ENCODE measurements at regions not wholly inside any gene's neighbourhood (a gene's known extent, or its start where the extent isn't known, plus 50 kb on each side); places are given as distances from the start of the nearest gene placed in this dataset.

DNA sequence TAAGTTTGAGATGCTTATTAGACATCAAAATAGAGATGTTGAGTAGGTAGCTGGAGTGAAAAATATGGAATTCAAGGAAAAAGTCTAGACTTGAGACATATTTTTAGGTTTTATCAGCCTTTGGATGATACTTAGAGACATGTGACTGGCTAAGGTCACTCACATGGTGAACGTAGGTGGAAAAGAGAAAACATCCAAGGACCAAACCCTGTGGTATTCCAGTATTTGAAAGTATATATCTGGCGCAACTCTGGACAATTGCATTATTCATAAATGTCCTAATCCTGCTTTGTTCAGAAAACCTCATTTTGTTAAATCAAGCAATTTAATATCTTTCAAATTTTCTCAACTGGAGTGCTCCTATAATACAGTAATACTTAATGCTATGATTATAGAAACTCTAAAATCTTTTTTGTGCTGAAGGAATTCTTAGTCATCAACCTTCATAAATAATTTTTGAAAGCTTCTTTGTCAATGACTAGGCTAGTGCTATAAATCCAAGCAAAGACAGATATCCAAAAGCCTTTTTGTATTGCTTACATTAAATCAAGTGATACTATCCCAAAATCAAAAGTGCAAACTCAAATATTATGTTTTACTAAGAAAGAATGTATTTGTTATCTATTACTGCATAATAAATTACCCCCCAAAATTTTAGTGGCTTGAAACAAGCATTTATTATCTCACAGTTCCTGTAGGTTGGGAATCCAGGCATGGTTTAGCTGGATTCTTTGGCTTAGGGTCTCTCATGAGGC lies 452.0 kb downstream of the ENC1 start:
- no peak overlapping the region for H3K27ac ChIP-seq (ENCODE audit: low read depth, low read length, severe bottlenecking)
- no peaks in the 10 kb centered on the region for H3K9me3 ChIP-seq (ENCODE audit: control insufficient read depth, low read length)
- no peaks in the 10 kb centered on the region for H3K4me1 ChIP-seq (ENCODE audit: control insufficient read depth, insufficient read depth, low read length, poor library complexity, severe bottlenecking)
- 100% methylated on average over 2 of the region's 2 CpGs; no CpG with 5 or more reads in 1 of the 2 experiments for WGBS, 2 experiments (ENCODE audit: insufficient coverage in 2 of 2)
- no peaks in the 10 kb centered on the region for H3K36me3 ChIP-seq (ENCODE audit: control insufficient read depth, insufficient read depth, low read length)
- no peak overlapping the region for H3K4me3 ChIP-seq (ENCODE audit: extremely low read depth, insufficient read depth, low read length, poor library complexity, severe bottlenecking)

- Histone ChIP-seq H3K9me3 (ENCODE audit: control insufficient read depth, low read length) (no peaks in the 10 kb centered on the region), H3K4me1 (ENCODE audit: control insufficient read depth, insufficient read depth, low read length, poor library complexity, severe bottlenecking) (no peaks in the 10 kb centered on the region), H3K36me3 (ENCODE audit: control insufficient read depth, insufficient read depth, low read length) (no peaks in the 10 kb centered on the region), H3K27ac (ENCODE audit: low read depth, low read length, severe bottlenecking) (no peak overlapping the region), H3K4me3 (ENCODE audit: extremely low read depth, insufficient read depth, low read length, poor library complexity, severe bottlenecking) (no peak overlapping the region)
- 55 to 83% methylated on average over 1 of the region's 1 CpG for WGBS, 2 experiments (ENCODE audit: insufficient coverage in 2 of 2)
Measured at GRCh38 chr5:74187757-74188156, 452.8 kb downstream of the ENC1 start.

- Histone ChIP-seq H3K36me3 (ENCODE audit: control insufficient read depth, insufficient read depth, low read length) (no peaks in the 10 kb centered on the region), H3K9me3 (ENCODE audit: control insufficient read depth, low read length) (no peaks in the 10 kb centered on the region), H3K4me3 (ENCODE audit: extremely low read depth, insufficient read depth, low read length, poor library complexity, severe bottlenecking) (no peak overlapping the region), H3K27ac (ENCODE audit: low read depth, low read length, severe bottlenecking) (no peak overlapping the region), H3K4me1 (ENCODE audit: control insufficient read depth, insufficient read depth, low read length, poor library complexity, severe bottlenecking) (no peaks in the 10 kb centered on the region)
- WGBS, 2 experiments (ENCODE audit: insufficient coverage in 2 of 2) = 80 to 90% methylated on average over 1 to 2 of the region's 6 CpGs
Measured at GRCh38 chr5:74186356-74187315, 453.9 kb downstream of the ENC1 start.

DNA sequence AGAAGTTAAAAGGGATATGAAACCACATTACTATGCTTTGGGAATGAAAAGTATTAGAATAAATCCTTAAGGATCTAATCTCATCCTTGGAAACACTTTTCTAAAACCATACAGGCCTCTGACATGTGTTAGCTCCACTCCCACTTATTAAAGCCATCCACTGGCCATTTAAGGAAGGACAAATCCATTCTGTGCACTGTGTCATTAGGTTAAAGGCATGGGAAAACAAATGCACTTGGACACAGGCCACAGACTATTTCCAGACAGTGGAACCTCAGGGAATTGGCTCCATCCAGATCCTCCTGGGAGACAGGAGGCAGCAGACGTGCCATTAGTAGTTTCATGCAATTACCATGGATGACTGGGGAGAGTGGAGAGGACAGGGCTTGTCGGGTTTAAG lies 454.9 kb downstream of the ENC1 start:
- Histone ChIP-seq H3K9me3 (ENCODE audit: control insufficient read depth, low read length) (no peaks in the 10 kb centered on the region), H3K27ac (ENCODE audit: low read depth, low read length, severe bottlenecking) (no peak overlapping the region), H3K4me3 (ENCODE audit: extremely low read depth, insufficient read depth, low read length, poor library complexity, severe bottlenecking) (no peak overlapping the region), H3K36me3 (ENCODE audit: control insufficient read depth, insufficient read depth, low read length) (no peaks in the 10 kb centered on the region), H3K4me1 (ENCODE audit: control insufficient read depth, insufficient read depth, low read length, poor library complexity, severe bottlenecking) (no peaks in the 10 kb centered on the region)
- 100% methylated on average over 1 of the region's 2 CpGs for WGBS, 2 experiments (ENCODE audit: insufficient coverage in 2 of 2)

DNA sequence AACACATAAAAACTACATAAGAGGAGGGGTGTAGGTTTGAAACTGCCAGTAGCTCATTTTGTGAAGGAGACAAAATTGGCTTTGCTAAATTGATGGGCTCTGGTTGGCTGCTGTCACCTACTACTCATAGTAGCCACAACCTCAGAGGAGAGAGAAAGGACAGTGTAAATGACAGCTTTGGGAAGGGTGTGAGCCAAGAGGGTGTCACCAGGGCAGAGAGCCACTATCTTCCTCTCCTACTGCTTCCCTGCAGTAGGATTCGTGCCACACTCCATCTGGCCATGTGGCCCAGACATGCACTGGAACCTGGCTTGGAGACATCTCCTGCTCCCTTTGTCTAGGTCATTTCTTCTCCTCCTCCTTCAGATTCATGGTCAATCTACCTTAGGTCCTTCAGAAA lies 455.9 kb downstream of the ENC1 start:
- Histone ChIP-seq H3K36me3 (ENCODE audit: control insufficient read depth, insufficient read depth, low read length) (no peaks in the 10 kb centered on the region), H3K4me1 (ENCODE audit: control insufficient read depth, insufficient read depth, low read length, poor library complexity, severe bottlenecking) (no peaks in the 10 kb centered on the region), H3K9me3 (ENCODE audit: control insufficient read depth, low read length) (no peaks in the 10 kb centered on the region), H3K27ac (ENCODE audit: low read depth, low read length, severe bottlenecking) (no peak overlapping the region), H3K4me3 (ENCODE audit: extremely low read depth, insufficient read depth, low read length, poor library complexity, severe bottlenecking) (no peak overlapping the region)
- 90 to 100% methylated on average over 1 of the region's 1 CpG for WGBS, 2 experiments (ENCODE audit: insufficient coverage in 2 of 2)

DNA sequence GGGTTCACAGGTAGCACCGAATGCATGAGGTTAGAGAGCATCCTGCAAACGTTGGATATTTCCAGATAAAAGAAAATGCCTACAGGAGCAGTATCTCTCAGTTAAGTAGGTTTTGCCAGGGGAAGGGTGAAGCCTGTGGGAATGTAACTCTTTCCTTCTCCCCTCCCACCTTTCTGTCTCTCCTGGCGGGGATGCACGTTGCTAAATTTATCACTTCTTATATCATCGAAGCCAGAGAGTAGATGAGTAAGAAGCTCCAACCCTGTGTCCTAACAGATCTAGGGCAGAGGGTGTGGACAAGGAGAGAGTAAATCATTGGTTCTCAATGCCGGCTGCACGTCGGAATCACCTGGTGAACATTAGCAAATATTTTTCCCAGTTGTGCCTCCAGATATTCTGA lies 457.5 kb downstream of the ENC1 start:
- WGBS, 2 experiments (ENCODE audit: insufficient coverage in 2 of 2) = 94 to 100% methylated on average over 3 of the region's 8 CpGs
- Histone ChIP-seq H3K9me3 (ENCODE audit: control insufficient read depth, low read length) (no peaks in the 10 kb centered on the region), H3K4me1 (ENCODE audit: control insufficient read depth, insufficient read depth, low read length, poor library complexity, severe bottlenecking) (no peaks in the 10 kb centered on the region), H3K36me3 (ENCODE audit: control insufficient read depth, insufficient read depth, low read length) (no peaks in the 10 kb centered on the region), H3K4me3 (ENCODE audit: extremely low read depth, insufficient read depth, low read length, poor library complexity, severe bottlenecking) (no peak overlapping the region), H3K27ac (ENCODE audit: low read depth, low read length, severe bottlenecking) (no peak overlapping the region)

GRCh38 chr5:74182603-74183002 lies 457.9 kb downstream of the ENC1 start:
- H3K36me3 ChIP-seq (ENCODE audit: control insufficient read depth, insufficient read depth, low read length) = no peaks in the 10 kb centered on the region

DNA sequence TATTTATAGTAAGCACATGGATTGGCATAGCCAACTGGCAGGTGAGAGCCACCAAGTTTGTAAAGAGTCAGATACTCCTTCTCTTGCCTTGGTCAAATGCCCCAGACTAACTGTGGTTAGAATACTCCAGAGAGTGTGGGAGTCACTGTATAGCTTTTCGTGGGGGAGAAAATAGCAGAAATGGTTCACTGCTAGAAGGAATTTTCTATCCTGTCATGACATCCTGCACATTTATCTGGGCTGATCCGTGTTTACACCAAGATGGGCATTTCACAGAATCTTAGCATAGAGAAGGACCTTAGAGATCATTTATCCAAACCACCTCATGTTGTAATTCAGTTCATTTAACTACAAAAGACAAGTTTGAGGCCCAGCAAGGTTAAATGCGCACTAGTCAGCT lies 460.8 kb downstream of the ENC1 start:
- H3K27ac ChIP-seq (ENCODE audit: low read depth, low read length, severe bottlenecking) = no peak overlapping the region
- no peak overlapping the region for H3K4me3 ChIP-seq (ENCODE audit: extremely low read depth, insufficient read depth, low read length, poor library complexity, severe bottlenecking)
- 97 to 100% methylated on average over 1 to 3 of the region's 3 CpGs for WGBS, 2 experiments (ENCODE audit: insufficient coverage in 2 of 2)
- H3K4me1 ChIP-seq (ENCODE audit: control insufficient read depth, insufficient read depth, low read length, poor library complexity, severe bottlenecking) = no peaks in the 10 kb centered on the region
- no peaks in the 10 kb centered on the region for H3K36me3 ChIP-seq (ENCODE audit: control insufficient read depth, insufficient read depth, low read length)
- no peaks in the 10 kb centered on the region for H3K9me3 ChIP-seq (ENCODE audit: control insufficient read depth, low read length)

More at GRCh38 chr5:74182603-74183002, 457.9 kb downstream of the ENC1 start:
- Histone ChIP-seq H3K27ac (ENCODE audit: low read depth, low read length, severe bottlenecking) (no peak overlapping the region), H3K4me3 (ENCODE audit: extremely low read depth, insufficient read depth, low read length, poor library complexity, severe bottlenecking) (no peak overlapping the region), H3K4me1 (ENCODE audit: control insufficient read depth, insufficient read depth, low read length, poor library complexity, severe bottlenecking) (no peaks in the 10 kb centered on the region), H3K9me3 (ENCODE audit: control insufficient read depth, low read length) (no peaks in the 10 kb centered on the region)
- 50% methylated on average over 2 to 3 of the region's 6 CpGs for WGBS, 2 experiments (ENCODE audit: insufficient coverage in 2 of 2)

- WGBS, 2 experiments (ENCODE audit: insufficient coverage in 2 of 2) = 75 to 86% methylated on average over 1 to 2 of the region's 2 CpGs
- H3K4me1 ChIP-seq (ENCODE audit: control insufficient read depth, insufficient read depth, low read length, poor library complexity, severe bottlenecking) = no peaks in the 10 kb centered on the region
- H3K9me3 ChIP-seq (ENCODE audit: control insufficient read depth, low read length) = no peaks in the 10 kb centered on the region
- no peaks in the 10 kb centered on the region for H3K36me3 ChIP-seq (ENCODE audit: control insufficient read depth, insufficient read depth, low read length)
- no peak overlapping the region for H3K4me3 ChIP-seq (ENCODE audit: extremely low read depth, insufficient read depth, low read length, poor library complexity, severe bottlenecking)
- no peak overlapping the region for H3K27ac ChIP-seq (ENCODE audit: low read depth, low read length, severe bottlenecking)
Measured at GRCh38 chr5:74179179-74179578, 461.3 kb downstream of the ENC1 start.

DNA sequence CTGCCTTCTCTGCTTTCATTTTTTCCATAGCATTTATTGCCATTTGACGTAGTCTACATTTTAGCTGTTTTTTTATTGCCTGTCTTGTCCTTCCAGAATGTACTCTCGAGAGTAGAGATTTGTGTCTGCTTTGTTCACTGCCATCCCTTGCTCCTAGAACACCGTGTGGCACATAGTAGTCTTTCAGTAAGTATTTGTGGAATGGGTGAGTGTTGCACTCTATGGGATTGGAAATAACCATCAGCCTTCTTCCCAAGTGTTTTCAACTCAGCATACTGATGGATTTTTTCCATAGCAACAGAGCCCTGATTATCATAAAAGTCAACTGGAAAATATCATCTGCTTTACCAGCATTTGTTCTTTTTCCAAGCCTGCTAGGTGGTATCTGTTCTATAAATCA lies 462.6 kb downstream of the ENC1 start:
- Histone ChIP-seq H3K4me3 (ENCODE audit: extremely low read depth, insufficient read depth, low read length, poor library complexity, severe bottlenecking) (no peak overlapping the region), H3K36me3 (ENCODE audit: control insufficient read depth, insufficient read depth, low read length) (no peaks in the 10 kb centered on the region), H3K4me1 (ENCODE audit: control insufficient read depth, insufficient read depth, low read length, poor library complexity, severe bottlenecking) (peaks cover 10% of the 10 kb centered on the region), H3K27ac (ENCODE audit: low read depth, low read length, severe bottlenecking) (no peak overlapping the region), H3K9me3 (ENCODE audit: control insufficient read depth, low read length) (no peaks in the 10 kb centered on the region)
- 100% methylated on average over 2 of the region's 3 CpGs for WGBS, 2 experiments (ENCODE audit: insufficient coverage in 2 of 2)

Data from mesodermal cell (in vitro differentiated cells).